GM20000 (cell line): ENCODE measurements at regions not wholly inside any gene's neighbourhood (a gene's known extent, or its start where the extent isn't known, plus 50 kb on each side); places are given as distances from the start of the nearest gene placed in this dataset.
"Not testable (repeated sequence)": the region's sequence is repeated elsewhere in the genome, so short reads cannot be mapped to it uniquely, and the experiment has no call there.

Experiments
- DNase-seq: peaks from one replicate; pipeline ENCODE4 v3.0.0; 2012; ENCODE audit warnings: low spot score
- CTCF ChIP-seq: IDR thresholded peaks from 2 replicates; pipeline ENCODE4 v1.5.1; 2012; ENCODE audit warnings: mild to moderate bottlenecking, control low read depth; ENCODE audit errors: extremely low read depth, missing control alignments

- TF ChIP-seq CTCF: no peak
- no peak for DNase-seq
Measured at GRCh38 chr12:108424026-108424425, 84.9 kb upstream of the CMKLR1 start.

GRCh38 chr12:108423486-108423885 lies 84.4 kb upstream of the CMKLR1 start:
- no peak for TF ChIP-seq CTCF
- DNase-seq: no peak

GRCh38 chr12:108421082-108421481 lies 82.0 kb upstream of the CMKLR1 start:
- not testable (repeated sequence) for DNase-seq

GRCh38 chr12:108420421-108420820 lies 81.3 kb upstream of the CMKLR1 start:
- not testable (repeated sequence) for DNase-seq

GRCh38 chr12:108419949-108420348 lies 80.8 kb upstream of the CMKLR1 start:
- TF ChIP-seq CTCF: no peak
- no peak for DNase-seq

GRCh38 chr12:108418164-108418890 lies 79.2 kb upstream of the CMKLR1 start:
- no peak for DNase-seq
- TF ChIP-seq CTCF: no peak

GRCh38 chr12:108414021-108414420 lies 74.9 kb upstream of the CMKLR1 start:
- TF ChIP-seq CTCF: no peak
- no peak for DNase-seq

GRCh38 chr12:108410689-108411088 lies 71.6 kb upstream of the CMKLR1 start:
- no peak for TF ChIP-seq CTCF
- DNase-seq: no peak
